DMS153 treated with DMSO at 0.1 percent for 48 hours (cell line): ENCODE measurements at regions not wholly inside any gene's neighbourhood (a gene's known extent, or its start where the extent isn't known, plus 50 kb on each side); places are given as distances from the start of the nearest gene placed in this dataset.
"Not testable (repeated sequence)": the region's sequence is repeated elsewhere in the genome, so short reads cannot be mapped to it uniquely, and the experiment has no call there.

Experiments
- DNase-seq: peaks from one replicate; lab custom pipeline; 2025; ENCODE audit not compliant: unreplicated experiment; lab: John Stamatoyannopoulos, UW

DNA sequence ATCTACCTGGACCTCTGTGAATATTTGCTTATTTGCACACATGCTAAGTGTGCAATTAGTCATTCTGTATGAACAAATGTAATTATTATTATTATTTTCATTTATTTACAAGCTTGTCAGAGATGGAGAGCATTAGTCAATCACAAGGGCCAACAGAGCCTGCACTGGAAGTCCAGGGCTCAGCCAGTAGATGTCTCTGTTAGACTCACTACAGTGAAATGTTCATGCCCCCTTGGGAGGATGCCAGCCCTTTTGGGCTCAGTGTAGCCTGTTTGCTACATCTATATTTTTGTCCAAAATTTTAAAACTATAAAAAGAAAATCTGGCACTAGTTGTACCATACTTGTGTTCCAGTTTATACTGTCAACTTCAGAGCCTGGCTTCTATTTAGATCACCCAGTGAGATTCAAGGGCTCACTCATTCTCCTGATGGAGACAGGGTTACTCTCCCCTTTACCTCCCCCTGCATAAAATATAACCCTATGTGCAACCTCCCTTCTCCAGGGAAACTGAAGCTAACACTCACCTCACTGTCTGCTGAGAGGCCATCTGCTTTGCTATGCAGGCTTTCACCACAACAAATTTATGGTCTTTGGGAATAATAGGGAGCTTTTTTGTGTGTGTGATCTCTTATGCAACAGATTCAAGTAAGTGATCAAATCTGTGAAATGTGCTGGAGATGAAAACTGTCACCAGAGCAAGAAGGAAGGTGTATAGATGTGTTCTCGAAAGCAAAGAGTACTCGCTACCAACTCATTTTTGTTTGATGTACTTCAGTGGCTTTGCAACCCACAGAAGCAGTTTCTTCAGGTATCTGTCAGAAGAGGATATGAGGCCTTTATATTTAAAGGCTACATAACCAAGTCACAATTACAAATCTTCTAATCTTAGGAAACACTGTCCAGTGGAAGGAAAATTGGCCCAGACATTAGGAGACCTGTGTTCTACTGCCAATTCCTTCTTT is 99.9 kb upstream of the TLE4 start:
- peak; percentile 4 for DNase-seq

DNA sequence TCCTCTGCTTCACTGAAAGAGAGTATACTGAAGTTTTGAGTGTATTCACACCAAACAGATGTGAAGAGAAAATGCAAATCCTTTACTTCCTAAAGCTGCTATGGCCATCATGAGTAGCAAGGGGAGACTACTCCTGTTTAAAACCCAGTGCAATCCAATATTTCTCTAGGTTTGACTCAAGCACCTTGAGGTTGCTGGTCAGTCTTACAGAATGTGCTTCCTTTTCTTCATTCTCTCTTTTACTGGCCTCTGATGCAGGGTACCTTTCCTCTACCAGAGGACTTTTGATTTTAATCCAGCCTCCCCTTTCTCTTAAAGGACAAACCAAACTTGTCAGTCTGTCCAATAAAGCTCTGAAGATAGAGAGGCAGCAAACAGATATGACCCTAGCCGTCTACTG is 98.1 kb upstream of the TLE4 start:
- no peak for DNase-seq

DNA sequence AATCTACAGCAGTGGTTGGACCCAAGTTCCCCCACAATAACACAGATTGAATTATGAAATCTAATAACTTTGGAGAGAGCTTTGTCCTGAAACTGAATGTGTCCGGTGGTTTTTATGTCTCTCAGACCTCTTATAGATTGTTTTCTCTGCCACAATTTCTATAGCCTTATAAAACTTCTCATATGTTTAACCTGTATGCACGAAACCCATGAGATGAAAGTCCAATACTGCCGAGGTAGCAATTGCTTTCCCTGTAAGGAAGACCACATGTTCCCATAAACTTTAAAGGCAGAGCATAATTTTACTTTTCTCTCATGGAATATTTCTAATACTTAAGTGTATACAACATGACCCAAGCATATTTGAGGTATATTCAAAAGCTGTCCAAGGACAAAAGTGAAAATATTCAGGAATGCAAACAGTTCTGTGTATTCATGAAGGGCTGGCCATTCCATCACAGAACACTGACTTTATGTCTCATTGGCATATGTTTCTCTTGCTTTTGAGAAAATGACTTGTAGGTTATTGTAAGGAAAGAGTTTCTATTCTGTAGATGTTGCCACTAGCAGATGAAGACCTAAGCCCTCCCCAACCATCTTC is 94.4 kb upstream of the TLE4 start:
- no peak for DNase-seq

DNA sequence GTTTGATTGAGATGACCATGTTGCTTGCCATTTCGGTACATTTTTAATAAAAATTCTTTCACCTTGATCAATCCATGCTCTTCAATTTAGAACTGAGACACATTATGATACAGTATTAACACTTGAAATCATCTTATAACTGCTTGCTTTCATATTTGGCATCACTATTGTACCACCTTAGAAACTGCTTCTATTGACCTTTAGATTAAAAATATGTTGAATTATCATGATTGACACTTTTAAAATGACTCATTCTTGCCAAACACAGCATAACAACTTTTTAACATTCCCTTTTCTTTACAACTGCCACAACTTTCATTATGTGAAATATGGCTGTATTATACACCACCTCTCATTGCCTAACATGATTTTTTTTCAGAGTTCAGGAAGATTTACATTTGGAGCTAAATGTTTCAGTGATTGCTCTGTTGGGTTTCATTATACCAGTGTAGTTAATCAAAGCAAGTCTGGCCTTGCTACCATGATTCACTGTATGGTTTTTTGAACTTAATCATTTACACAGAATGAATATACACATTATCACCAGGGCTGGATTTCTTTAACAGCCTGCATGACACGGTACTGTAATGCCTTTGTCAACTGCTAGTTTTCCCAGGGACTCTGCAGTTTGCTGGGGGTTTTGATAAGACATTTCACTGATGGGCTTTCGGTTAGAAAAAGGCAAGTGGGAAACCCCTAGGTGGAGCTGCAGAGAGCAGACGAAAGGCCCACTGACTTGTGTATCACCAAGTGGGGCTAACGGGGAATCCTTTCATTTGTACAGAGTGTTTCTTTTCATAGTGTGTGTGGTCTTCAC is 93.6 kb upstream of the TLE4 start:
- DNase-seq: no peak

DNA sequence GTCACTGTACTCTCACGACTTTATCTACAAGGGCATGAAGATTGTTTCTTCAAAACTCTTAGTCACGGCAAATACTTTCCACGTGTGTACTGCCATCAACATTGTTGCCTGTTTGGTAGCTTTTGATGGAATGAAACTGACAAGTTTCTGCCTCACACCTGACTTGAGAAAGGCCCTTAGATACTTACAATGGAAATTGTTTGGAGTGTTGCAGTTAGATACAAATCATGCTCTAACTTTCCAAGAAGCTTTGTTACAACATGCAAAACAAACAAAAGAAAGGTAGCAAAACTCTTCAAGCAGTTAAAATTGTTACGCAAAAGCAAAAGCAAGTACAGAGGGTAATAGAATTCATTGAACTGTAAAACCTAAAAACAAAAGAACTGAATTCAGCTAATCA is 91.1 kb upstream of the TLE4 start:
- DNase-seq: no peak

DNA sequence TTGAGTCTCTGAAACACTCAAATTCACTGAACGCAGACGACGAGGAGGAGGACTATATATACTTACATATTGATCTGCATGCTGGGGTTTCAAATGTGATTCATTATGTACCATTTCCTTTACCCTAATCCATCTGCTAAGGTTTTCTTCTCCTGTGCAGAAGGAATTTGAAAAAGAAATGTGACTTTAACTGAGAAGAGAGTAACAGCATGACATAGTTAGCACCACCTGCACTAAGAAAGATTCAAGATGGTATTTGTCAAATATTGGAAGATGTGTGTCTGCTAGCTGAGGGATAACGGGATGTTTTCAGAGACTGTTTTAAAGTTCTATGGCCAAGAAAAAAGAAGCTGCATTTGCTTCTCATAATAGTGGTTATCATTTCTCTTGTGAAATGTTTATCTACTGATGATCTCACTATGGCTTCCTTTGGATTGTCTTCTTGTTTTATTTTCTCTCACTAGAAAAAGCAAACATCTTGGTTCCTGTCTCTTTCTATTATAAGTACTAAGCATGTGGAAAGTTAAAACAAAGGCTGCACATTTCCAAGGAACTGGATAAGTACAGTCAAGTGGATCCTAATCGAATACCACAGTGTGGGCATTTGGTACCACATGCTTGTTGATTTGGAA is 89.8 kb upstream of the TLE4 start:
- DNase-seq: no peak

DNA sequence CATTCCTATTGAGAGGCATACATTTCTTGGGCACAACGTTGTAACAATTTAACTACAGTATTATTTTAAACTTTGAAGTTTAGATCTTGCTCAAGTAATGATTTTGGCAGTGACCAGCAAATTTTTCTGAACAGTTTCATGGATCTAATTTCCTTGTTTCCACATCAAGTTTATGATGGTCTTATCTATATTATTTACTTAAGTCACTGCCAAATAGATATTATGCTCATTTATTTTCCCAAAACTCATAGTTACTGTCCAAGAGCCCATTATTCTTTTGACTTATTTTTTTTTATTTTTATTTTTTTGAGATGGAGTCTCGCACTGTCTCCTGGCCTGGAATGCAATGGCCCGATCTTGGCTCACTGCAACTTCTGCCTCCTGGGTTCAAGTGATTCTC is 86.5 kb upstream of the TLE4 start:
- DNase-seq: no peak

DNA sequence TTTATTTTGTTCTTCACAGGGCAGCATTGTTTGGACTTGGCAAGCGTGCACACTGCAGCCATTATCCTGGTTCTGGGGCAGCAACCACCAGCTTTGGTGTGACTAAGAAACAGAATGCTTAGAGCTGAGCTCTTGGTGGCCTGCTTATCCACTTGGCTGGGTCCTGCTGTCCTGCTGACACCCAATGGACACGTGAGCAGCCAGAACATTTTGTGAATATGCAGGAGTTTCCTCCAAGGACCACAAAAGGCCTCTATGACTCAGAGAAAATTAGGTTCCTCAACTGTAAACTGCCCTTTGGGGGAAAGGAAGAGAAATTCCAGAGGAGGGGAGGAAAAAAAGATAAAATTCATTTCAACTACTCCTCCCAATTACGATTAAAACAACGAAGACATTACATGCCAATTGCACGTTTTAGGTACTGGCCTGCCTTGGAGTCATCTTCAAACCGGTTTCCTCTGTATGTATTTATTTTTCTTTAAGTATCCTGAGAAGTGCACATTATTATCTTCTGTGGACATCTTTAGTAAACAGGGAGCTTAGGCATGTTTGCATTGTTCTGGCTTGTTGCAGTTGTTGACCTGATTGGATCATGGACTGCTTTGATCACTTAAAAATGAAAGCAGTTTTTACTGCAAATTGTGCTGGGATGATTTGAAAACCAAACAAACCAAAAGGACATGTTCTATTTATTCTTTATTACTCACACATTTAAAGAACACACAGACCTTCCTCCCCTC is 82.3 kb upstream of the TLE4 start:
- DNase-seq: no peak

DNA sequence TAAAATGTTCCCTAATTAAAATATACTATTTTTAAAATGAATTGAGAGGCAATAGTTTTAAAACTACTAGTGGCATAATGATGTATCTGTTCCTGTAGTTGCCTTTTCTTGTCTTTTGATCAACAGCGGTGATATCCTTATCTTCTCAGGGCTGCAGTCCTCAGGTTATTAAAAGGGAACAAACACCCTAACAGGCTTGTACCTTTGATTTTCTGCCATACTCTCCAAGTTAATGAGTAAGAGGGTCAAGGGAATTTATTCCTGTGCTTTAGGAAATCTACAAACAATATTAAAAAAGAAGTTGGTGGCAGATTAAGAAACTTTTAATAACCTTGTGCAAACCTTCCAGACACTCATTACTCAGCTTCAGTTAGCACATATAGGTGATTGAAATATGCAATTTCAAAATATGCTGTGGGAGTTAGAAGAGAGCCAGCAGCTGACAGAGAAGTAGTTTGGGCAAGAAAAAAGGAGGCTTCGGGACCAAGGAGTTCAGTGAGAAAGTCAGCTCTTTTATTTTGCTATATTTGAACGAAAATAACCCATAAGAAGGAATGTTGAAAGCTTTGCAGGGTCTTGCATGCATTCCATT is 81.0 kb upstream of the TLE4 start:
- no peak for DNase-seq

DNA sequence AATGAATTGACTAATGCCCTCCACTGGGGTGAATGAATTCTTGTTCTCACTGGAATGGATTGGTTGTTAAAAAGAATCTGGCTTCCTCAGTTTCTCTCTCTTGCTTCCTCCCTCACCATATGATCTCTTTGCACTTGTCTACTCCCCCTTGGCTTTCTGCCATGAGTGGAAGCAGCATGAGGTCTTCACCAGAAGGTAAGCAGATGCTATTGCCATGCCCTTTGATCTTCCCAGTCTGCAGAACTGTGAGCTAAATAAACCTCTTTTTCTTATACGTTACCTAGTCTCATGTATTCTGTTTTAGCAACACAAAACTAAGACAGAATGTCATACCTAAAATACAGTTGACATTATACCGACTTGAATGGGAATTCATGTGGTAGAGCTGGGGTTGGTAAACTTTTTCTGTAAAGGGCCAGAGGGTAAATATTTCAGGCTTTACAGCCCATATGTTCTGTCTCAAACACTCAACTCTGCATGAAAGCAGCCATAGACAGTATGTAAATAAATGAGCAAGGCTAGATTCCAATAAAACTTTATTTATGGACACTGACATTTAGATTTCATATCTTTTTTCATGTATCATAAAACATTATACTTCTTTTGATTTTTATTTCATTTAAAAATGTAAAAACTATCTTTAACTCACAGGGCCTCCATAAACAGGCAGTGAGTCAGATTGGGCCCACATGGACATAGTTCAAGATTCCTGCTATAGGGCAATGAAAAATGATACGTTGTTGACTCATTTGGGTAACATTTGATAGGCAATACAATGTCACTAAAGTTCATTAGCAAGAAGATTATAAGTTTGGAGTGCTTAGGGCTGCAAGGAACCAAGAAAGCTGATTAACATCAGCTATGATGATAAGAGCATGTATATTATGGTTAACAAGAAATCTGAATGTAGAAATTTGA is 79.4 kb upstream of the TLE4 start:
- DNase-seq: no peak

DNA sequence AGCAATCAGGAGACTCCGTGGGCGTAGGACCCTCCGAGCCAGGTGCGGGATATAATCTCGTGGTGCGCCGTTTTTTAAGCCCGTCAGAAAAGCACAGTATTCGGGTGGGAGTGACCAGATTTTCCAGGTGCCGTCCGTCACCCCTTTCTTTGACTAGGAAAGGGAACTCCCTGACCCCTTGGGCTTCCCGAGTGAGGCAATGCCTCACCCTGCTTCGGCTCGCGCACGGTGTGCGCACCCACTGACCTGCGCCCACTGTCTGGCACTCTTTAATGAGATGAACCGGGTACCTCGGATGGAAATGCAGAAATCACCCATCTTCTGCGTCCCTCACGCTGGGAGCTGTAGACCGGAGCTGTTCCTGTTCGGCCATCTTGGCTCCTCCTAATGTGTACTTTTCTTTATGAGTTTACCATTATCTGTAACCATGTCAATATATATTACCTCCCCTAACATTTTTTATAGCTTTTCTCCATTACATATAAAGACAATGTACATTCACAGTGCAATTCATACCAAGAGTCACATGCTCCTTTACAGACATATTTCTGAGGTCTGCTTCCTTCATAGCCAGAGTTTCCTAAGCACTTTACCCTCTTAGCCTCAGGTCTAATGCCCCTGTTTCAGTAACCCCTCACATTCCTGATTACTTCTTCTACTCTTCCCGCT is 71.4 kb upstream of the TLE4 start:
- DNase-seq: not testable (repeated sequence)

DNA sequence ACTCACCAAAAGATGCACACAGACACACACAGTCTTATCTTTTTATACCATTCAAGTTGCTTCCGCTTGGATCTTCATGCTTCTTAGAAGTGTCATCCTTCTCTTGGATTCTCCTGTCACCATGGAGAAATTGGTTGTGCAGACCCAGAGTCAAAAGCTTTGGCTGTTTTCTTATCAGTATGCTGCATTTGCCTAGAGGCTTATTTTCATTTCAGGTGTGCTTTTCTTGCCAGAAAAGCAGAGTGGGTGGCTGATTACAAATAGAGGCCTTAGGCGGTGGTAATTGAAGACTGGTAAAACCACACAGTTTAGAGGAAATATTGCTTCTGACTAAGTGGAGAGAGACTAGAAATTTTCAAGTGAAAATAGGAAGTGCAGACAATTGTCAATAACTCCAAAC is 70.2 kb upstream of the TLE4 start:
- no peak for DNase-seq

DNA sequence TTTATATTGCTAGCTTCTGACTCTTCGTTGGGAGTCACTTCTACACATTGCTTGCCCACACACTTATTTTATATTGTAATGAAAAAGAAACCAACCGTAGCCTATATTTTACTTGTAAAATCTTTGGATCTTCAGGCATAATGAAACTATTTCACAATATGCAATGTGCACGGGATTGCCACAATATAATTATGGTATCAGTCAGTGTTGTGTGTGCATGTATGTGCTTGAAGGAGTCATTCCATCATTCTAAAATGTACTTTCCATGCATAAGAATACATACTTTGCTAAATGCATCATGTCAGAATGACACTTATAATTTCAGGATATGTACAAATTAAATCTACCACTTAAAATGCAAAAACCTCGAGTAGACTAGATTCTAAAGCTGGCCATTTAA is 64.0 kb upstream of the TLE4 start:
- no peak for DNase-seq

DNA sequence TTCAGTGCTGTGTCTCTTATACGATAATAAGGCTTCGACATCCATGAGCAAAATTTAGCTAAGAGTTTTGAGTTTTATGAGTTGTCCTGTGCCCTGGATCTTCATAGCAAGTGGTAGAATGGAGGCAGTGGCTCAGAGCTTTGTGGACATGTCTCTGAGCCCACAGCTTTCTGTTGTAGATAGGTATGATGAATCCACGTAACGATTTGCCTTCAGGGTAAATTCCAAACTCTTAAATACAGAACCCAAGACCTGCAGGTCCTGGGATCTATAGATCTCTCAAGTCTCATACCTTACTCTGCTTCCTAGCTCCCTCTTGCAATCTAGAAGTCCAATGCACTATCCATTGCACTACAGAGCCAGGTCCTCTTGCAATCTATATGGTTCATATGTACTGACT is 59.5 kb upstream of the TLE4 start:
- no peak for DNase-seq
